T-helper 9 cell (primary cell): ENCODE measurements at regions not wholly inside any gene's neighbourhood (a gene's known extent, or its start where the extent isn't known, plus 50 kb on each side); places are given as distances from the start of the nearest gene placed in this dataset.
"Not testable (repeated sequence)": the region's sequence is repeated elsewhere in the genome, so short reads cannot be mapped to it uniquely, and the experiment has no call there.

Source experiments
- DNase-seq: peaks from one replicate; pipeline ENCODE4 v3.0.0-alpha.2; 2020

- DNase-seq: no peak
These were observed 66.9 kb downstream of the FOXL3 start for GRCh38 chr7:356691-357462.

DNA sequence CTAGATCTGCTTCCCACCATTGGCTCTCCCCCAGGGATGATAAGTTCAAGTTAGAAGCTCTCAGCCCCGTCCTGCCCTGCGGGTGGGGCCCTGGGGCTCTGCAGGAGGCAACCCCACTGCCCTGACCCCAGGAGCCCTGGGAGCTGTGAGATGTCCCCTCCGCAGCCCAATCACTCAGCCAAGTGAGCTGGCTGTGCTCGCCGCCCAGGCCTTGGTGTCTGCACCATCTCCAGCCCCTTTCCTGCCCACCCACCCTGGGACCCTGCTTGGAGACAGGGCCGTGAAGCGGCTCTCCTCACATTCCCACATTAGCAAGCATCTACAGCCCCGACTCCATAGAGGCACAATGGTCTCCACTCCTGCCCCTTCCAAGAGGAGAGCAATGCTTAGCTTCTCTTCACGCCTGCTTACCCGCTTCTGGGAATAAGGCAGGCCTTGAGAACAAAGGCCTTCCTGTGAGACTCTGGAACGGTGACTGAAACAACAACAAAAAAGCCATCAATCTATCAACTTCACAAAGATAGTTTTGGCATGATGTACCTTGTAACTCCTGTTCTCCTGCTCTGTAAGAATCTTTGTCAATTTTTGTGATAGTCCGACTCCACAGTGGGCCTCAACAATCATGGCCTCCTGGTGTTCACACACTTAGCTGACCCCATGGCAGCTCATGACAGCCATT, 67.7 kb downstream of the FOXL3 start:
- no peak for DNase-seq

DNA sequence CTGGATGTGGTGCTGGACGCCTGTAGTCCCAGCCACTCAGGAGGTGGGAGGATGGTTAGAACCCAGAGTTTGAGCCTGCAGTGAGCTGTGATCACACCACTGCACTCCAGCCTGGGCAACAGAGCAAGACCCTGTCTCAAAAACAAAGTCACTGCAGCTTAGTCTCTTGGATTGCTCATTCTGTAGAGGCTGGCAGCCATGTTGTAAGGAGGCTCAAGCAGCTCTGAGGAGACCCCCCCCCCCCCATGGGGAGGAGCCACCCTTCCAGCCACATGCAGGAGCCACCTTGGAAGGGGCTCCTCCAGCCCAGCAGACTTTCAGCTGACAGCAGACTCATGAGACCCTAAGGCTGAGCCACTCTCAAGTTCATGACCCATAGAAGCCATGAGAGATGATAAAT, 68.4 kb downstream of the FOXL3 start:
- DNase-seq: no peak

GRCh38 chr7:359226-359765, 69.3 kb downstream of the FOXL3 start:
- DNase-seq: no peak

GRCh38 chr7:359766-360361, 69.9 kb downstream of the FOXL3 start:
- no peak for DNase-seq

DNA sequence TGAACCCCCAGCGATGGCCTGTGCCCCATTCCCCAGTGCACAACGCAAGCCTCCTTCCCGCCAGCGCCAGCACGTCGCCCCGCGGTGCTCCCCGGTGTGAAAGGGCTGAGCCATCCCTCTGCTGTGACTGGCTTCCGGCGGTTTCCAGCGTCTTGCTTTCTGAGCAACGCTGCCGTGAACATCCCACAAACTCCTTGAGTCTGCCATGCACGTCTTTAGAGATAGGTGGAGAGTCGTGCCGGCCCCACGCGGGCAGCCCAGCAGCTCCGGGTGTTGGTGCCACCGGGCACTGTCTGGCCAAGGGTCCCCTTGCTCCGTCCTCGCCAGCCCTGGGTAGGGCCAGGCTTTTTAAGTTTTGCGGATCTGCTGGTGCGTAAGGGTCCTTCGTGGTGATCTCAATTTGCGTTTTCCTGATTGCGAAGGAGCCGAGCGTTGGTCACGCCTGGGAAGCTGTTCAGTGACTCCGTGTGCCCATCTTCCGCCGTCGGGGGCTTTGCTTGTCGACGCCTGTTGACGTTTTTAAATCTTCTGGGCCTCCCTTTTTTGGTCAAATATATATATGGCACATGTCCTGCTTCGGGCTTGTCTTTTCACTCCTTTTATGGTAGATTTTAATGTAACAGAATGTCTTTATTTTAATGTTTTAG, 70.6 kb downstream of the FOXL3 start:
- DNase-seq: no peak

DNA sequence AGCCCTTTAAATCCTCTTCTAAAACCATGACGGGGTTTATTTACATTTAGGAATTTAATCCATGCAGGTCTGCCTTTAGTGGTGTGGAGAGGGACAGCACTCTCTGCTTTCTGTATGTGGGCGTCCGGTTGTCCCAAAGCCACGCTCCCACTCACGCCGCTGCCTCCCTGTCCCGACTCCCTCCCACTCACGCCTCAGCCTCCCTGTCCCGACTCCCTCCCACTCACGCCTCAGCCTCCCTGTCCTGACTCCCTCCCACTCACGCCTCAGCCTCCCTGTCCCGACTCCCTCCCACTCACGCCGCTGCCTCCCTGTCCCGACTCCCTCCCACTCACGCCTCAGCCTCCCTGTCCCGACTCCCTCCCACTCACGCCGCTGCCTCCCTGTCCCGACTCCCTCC, 71.2 kb downstream of the FOXL3 start:
- DNase-seq: not testable (repeated sequence)

DNA sequence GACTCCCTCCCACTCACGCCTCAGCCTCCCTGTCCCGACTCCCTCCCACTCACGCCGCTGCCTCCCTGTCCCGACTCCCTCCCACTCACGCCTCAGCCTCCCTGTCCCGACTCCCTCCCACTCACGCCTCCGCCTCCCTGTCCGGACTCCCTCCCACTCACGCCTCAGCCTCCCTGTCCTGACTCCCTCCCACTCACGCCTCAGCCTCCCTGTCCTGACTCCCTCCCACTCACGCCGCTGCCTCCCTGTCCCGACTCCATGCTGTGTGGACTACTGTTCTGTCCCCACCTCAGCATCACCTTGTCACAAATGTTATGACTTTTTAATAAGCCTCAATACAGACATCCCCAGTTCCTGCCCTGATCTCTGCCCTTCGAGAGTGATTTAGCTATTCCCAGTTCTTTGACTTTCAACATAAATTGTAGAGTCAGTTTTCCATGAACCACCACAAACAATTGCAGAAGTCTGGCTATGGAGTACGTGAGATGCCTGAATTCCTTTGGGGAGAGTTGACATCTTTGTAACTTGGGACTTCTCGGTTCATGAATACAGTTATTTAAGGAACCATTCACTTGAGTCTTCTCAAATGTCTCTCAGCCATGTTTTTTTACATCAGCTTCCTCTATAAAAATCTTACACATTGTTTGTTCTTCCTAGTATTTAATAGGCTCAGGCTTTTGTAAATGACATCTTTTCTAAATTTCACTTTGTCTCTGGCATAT, 71.9 kb downstream of the FOXL3 start:
- no peak for DNase-seq

DNA sequence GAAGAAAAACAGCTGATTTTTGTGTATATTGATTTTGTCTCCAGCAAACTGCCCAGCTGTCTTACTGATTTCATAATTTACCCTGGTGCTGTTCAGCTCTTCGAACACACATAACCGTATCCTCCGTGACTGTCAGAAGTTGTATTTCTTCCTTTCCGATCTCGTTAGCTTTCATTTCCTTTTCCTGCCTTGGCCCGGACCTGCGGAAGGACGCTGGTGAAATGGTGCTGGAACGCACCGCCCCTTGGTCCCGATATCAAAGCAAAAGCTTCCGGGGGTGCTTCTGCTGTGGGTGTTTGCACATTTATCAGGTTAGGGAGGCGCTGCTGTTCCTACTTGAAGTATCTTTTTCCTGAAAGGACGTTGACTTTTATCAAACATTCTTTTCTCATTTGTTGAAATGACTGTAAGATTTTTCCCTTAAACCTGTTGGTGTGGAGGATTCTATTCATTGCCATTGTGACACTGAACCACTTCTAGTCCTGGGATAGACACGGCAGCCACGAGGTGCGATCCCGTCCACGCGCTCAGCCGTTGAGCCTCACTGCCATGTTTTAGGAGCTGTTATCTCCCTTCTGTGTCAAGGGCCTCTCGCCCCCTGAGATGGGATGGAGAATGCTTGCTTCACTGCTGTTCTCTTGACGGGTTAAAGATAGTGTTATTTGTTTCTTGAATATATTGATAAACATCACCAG, 72.6 kb downstream of the FOXL3 start:
- DNase-seq: peak; percentile 25

DNA sequence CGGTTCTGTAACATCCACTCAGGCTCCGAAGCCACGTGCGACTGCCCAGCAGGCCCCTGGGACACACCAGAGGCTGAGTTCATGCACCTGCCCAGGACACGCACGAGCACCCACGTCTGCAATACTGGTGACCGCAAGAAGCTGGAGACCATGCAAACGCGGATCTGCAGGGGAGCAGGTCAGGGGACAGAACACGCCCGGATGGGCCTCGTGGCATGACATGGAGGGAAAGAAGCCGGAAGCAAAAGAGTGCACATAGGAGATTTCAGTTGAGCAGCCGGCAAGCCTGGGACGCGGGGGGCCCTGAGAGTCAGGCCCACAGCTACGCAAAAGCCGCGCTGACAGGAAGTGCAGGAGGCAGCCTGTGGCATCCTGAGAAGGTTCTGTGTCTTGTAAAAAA, 73.7 kb downstream of the FOXL3 start:
- DNase-seq: no peak

- no peak for DNase-seq
These were observed 74.6 kb downstream of the FOXL3 start for GRCh38 chr7:364536-364935.

DNA sequence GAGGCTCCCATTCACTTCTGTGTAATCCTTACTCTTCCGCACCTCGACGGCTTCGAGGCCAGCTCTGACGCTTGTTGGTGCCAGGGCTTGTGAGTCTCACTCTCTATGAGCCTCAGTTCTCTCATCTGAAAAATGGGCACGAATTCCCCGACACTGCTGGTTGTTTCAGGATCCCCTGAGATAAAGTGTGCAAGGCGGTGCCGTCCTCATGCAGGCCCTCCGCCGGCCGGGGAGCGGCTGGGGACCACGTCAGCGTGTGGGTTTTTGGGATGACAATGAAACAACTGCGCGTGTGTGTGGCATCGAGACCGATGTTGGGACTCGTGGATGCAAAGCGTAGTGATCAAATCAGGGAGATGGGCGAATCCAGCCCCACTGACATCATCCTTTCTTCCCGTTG, 75.6 kb downstream of the FOXL3 start:
- no peak for DNase-seq

- no peak for DNase-seq
These were observed 76.3 kb downstream of the FOXL3 start for GRCh38 chr7:366161-366803.

DNA sequence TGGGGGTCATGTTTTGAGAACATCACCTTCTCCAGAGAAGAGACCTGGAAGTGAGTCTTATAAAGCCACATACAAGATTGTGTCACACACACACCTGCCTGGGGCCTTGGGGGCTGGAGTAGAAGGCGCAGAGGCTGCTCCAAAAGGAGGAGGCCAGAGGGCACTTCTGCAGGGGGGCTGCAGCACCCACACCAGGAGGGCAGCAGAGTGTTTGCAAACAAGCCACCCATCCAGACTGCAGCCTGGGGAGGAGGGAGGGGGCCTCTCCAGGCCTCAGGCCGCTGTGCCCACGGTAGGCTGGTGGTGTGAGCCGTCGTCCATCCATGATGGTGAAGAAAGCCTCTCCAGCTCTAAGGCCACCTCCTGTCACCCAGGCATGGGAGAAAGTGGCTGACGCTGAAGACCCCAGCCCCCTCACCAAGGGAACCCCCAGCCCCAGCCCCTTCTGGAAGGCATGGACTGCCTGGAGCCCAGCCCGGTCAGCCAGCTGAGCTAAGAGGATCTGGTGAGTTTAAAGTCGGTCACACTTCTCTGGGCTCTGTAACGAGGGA, 77.5 kb downstream of the FOXL3 start:
- DNase-seq: no peak

DNA sequence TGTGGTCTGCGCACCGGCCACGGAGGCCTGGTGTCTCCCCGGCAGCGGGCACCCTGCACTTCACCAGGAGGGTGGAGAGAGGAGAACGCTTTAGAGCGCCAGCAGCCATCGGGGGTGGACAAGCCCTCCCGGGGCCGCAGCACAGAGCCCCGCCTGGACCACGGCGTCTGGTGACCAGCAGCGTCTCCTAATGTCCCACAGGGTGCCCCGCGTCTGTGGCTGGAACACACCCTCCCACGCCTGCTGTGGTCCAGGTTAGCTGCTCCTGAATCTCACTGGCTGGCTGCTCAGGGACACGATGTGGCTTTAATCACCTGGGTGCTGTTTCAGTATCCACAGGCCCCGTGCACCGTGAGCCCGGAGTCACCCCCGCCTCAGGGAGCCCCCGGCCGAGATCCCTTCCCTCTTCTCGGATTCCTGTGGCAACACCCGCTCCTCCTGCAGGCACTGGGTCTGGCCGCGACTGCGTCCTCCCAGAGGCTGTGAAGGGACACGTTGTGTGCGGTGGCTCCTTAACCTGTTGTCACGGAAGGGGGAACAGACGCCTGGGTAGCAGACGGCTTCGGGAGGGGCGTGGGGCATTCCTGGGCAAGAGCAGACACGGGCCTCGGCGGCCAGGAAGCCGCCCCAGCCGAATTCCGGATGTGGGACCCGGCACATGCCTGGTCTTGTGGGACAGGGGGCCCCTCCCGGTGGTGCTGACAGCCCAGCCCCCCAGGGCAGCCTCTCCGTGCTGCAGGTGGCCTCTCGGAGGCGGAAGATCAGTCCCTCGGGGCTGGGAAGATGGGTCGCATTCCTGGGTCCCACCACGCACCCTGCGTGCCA, 78.9 kb downstream of the FOXL3 start:
- DNase-seq: no peak

DNA sequence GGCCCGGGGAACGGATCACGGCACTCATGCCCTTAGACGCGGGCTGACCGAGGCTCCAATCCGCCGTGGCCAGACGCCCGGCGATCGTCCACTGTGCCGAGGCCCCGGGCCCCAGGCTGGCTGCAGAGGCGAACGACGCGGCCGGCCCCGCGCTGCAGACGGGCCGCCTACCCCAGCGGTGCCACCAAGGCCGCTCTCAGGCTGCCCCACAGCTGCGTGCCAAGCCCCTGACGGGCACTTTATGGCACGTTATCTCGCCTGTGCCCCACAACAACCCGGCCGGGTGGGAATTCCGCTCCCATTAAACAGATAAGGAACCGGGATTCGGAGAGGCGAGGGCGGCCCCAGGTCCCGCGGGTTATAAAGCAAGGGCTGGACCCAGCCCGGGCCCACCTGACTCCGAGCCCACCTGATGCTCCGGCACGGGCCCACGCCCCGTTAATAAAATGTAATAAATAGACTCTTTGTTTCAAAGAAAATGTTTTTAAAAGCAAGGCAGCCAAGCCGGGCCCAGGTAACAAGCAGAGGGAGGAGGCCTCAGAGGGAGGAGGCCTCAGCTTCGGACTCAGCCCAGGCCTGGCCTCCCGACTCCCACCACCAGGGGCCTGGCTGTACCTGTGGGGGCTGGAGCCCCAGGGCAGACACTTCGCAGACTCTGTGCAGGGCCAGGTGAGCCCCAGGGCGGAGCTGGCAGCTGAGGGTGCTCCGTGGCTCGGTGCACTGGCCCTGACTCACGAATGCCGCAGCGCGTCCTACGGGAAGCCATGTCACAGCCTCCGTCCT, 79.7 kb downstream of the FOXL3 start:
- no peak for DNase-seq

GRCh38 chr7:370259-370625, 80.3 kb downstream of the FOXL3 start:
- DNase-seq: no peak

DNA sequence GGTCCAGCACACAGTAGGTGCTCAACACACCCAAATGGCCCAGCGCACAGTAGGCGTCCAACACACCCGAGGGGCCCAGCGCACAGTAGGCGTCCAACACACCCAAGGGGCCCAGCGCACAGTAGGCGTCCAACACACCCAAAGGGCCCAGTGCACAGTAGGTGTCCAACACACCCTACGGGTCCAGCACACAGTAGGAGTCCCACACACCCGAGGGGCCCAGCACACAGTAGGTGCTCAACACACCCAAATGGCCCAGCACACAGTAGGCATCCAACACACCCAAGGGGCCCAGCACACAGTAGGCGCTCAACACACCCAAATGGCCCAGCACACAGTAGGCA, 80.8 kb downstream of the FOXL3 start:
- no peak for DNase-seq

GRCh38 chr7:371119-371778, 81.3 kb downstream of the FOXL3 start:
- no peak for DNase-seq
